Daoy (cell line): ENCODE measurements at regions not wholly inside any gene's neighbourhood (a gene's known extent, or its start where the extent isn't known, plus 50 kb on each side); places are given as distances from the start of the nearest gene placed in this dataset.

Experiments
- DNase-seq: peaks from one replicate; pipeline ENCODE4 v3.0.0-alpha.2; 2015; ENCODE audit warnings: low read depth

- no peak for DNase-seq
These were observed 1085.0 kb upstream of the TENM4 start for GRCh38 chr11:80525663-80526405.

GRCh38 chr11:80524349-80524748 lies 1083.5 kb upstream of the TENM4 start:
- DNase-seq: no peak

- DNase-seq: no peak
These were observed 1082.2 kb upstream of the TENM4 start for GRCh38 chr11:80523057-80523456.

- no peak for DNase-seq
These were observed 1080.8 kb upstream of the TENM4 start for GRCh38 chr11:80521592-80521991.

- no peak for DNase-seq
These were observed 1079.7 kb upstream of the TENM4 start for GRCh38 chr11:80520507-80520887.

GRCh38 chr11:80519596-80520506 lies 1079.0 kb upstream of the TENM4 start:
- no peak for DNase-seq

GRCh38 chr11:80517701-80518100 lies 1076.9 kb upstream of the TENM4 start:
- DNase-seq: no peak

- DNase-seq: no peak
These were observed 1074.3 kb upstream of the TENM4 start for GRCh38 chr11:80515097-80515496.

- no peak for DNase-seq
These were observed 1071.7 kb upstream of the TENM4 start for GRCh38 chr11:80512491-80512890.

- DNase-seq: peak; percentile 14
These were observed 1064.9 kb upstream of the TENM4 start for GRCh38 chr11:80505771-80506170.

GRCh38 chr11:80503990-80504389 lies 1063.2 kb upstream of the TENM4 start:
- no peak for DNase-seq

GRCh38 chr11:80502511-80502910 lies 1061.7 kb upstream of the TENM4 start:
- DNase-seq: no peak

GRCh38 chr11:80495116-80495515 lies 1054.3 kb upstream of the TENM4 start:
- DNase-seq: no peak

- DNase-seq: no peak
These were observed 1047.1 kb upstream of the TENM4 start for GRCh38 chr11:80487952-80488351.

GRCh38 chr11:80486678-80487077 lies 1045.8 kb upstream of the TENM4 start:
- DNase-seq: no peak

GRCh38 chr11:80477178-80477577 lies 1036.3 kb upstream of the TENM4 start:
- DNase-seq: no peak

- DNase-seq: no peak
These were observed 1032.7 kb upstream of the TENM4 start for GRCh38 chr11:80473562-80473961.

GRCh38 chr11:80469871-80470270 lies 1029.0 kb upstream of the TENM4 start:
- DNase-seq: no peak

GRCh38 chr11:80466570-80466969 lies 1025.7 kb upstream of the TENM4 start:
- DNase-seq: no peak

- DNase-seq: peak; percentile 20
These were observed 1021.4 kb upstream of the TENM4 start for GRCh38 chr11:80462211-80462610.

GRCh38 chr11:80458376-80458775 lies 1017.5 kb upstream of the TENM4 start:
- DNase-seq: no peak

- no peak for DNase-seq
These were observed 1017.0 kb upstream of the TENM4 start for GRCh38 chr11:80457823-80458222.

- DNase-seq: no peak
These were observed 1015.0 kb upstream of the TENM4 start for GRCh38 chr11:80455818-80456217.
